Testis (tissue), 2 donors: ENCODE measurements at regions not wholly inside any gene's neighbourhood (a gene's known extent, or its start where the extent isn't known, plus 50 kb on each side); places are given as distances from the start of the nearest gene placed in this dataset.

Source experiments
- DNase-seq: peaks from one replicate; pipeline ENCODE4 v3.0.0-alpha.2; 2019
- H3K27ac ChIP-seq, 2 donors: fragments of 200-600 bp; sonication (generic); one replicate each; pipeline ENCODE4 v1.5.1; 2019
- H3K27me3 ChIP-seq: fragments of 200-600 bp; sonication (generic); one replicate; pipeline ENCODE4 v1.5.1; 2019
- H3K36me3 ChIP-seq: fragments of 200-600 bp; sonication (generic); one replicate; pipeline ENCODE4 v1.5.1; 2017; ENCODE audit warnings: low read depth; ENCODE audit errors: missing control alignments
- H3K4me1 ChIP-seq: fragments of 200-600 bp; sonication (generic); one replicate; pipeline ENCODE4 v1.5.1; 2019
- H3K4me3 ChIP-seq, 2 donors: fragments of 200-600 bp; sonication (generic); one replicate each; pipeline ENCODE4 v1.5.1; 2017 to 2019
- H3K9me3 ChIP-seq: fragments of 200-600 bp; sonication (generic); one replicate; pipeline ENCODE4 v1.5.1; 2017
- POLR2A ChIP-seq: fragments of 450-650 bp; IDR thresholded peaks from one replicate; pipeline ENCODE4 v1.6.1; 2017; ENCODE audit warnings: antibody characterized with exemption, mild to moderate bottlenecking, moderate library complexity
- WGBS, 2 donors: methylation state at CpG; one replicate each; pipeline ENCODE4 v1.1.5; 2018; 5-methylcytosine and 5-hydroxymethylcytosine counted together
- intact Hi-C: fragments of 100-400 bp; cut with DNase I; formaldehyde crosslinking; loops from one replicate; pipeline ENCODE4 v1.15.1; 2023; ENCODE audit warnings: low total_unique reads
- TF ChIP-seq, protein P1 (sequence below), 3 experiments: fragments of 450-650 bp in 2 of 3; fragments of 200-600 bp in 1 of 3; sonication (generic) in 1 of 3; IDR thresholded peaks; one replicate each; pipeline ENCODE4 v1.5.1; 2016 to 2019; ENCODE audit warnings: antibody characterized with exemption in 3 of 3, mild to moderate bottlenecking in 2 of 3, moderate library complexity in 1 of 3

DNA sequence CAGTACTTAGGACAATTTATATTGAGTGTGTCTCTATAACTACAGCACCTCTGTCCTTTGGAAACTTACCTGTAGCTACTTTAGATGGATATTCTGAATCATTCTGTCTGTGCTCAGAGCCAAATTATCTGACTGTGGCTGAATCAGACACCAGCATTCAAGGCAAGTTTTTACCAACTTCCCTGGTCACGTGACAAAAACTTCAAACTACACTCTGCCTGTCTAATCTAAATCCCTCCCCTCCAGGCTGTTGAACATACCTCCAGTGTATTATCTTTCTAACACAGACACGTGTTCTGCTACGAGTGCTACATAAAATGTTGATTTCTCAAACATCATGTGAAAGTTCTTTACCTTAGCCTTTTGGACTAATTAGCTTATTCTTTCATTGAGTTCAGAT is 641.2 kb upstream of the CPEB2 start:
- Histone ChIP-seq H3K27ac (no peak overlapping the region), H3K4me3 (no peak overlapping the region), H3K4me1 (no peaks in the 10 kb centered on the region), H3K36me3 (no peaks in the 10 kb centered on the region), H3K27me3 (no peaks in the 10 kb centered on the region), H3K9me3 (no peaks in the 10 kb centered on the region)
- TF ChIP-seq, protein P1, sequence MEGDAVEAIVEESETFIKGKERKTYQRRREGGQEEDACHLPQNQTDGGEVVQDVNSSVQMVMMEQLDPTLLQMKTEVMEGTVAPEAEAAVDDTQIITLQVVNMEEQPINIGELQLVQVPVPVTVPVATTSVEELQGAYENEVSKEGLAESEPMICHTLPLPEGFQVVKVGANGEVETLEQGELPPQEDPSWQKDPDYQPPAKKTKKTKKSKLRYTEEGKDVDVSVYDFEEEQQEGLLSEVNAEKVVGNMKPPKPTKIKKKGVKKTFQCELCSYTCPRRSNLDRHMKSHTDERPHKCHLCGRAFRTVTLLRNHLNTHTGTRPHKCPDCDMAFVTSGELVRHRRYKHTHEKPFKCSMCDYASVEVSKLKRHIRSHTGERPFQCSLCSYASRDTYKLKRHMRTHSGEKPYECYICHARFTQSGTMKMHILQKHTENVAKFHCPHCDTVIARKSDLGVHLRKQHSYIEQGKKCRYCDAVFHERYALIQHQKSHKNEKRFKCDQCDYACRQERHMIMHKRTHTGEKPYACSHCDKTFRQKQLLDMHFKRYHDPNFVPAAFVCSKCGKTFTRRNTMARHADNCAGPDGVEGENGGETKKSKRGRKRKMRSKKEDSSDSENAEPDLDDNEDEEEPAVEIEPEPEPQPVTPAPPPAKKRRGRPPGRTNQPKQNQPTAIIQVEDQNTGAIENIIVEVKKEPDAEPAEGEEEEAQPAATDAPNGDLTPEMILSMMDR (IDR thresholded peaks at IDR 0.05): no peak
- TF ChIP-seq POLR2A: no peak
- WGBS, 2 donors: 66 to 76% methylated on average over 3 of the region's 3 CpGs
- DNase-seq: no peak
- intact Hi-C loops: no loop called here

DNA sequence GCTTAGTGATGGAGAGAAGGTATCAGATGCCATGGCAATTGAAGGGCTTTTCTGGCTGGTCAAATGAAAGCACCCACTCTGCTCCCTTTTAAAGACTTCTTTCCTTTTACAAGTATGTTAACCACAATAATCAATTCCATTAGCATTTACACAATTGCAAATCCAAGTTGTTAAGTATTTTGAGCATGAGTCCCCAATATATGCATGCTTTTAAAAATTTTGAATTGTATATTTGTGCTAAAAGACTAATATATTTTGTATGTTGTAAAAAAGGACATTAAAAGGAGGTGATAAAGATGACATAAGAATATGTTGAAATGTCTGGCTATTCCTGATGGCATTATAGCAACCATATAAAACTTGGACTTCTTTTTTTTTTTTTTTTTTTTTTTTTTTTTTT is 639.9 kb upstream of the CPEB2 start:
- Histone ChIP-seq H3K4me3 (no peak overlapping the region), H3K4me1 (no peaks in the 10 kb centered on the region), H3K36me3 (no peaks in the 10 kb centered on the region), H3K9me3 (no peaks in the 10 kb centered on the region), H3K27ac (no peak overlapping the region), H3K27me3 (no peaks in the 10 kb centered on the region)
- no peak for DNase-seq
- intact Hi-C loops: no loop called here
- TF ChIP-seq, protein P1 (IDR thresholded peaks at IDR 0.05): no peak
- no peak for TF ChIP-seq POLR2A

DNA sequence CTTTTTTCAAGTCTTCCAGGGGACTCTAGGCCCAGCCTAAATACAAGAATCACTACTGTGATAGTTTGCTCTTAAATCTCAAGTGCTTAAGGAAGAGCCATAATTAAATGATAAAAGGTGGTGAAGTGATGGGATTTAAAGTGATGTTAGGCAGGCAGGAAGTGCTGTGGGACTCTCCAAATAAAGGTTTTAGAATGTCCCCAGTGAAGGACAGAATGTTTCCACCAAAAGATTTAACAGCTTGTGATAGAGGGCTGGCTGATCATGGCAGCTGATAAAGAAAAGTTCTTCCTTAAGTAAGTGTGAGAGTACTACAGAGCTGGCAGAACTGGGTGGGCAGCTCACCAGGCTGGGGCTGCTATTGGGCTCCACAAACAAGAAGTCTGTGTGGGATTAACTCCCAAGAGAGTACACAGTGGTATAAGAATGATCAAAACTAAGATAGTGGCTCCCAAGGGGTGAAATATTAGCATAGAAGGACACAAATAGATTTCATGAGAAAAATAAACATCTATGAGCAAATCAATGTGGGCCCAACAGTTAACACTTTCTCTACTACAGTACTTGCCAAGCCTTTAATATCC is 637.2 kb upstream of the CPEB2 start:
- no peak for DNase-seq

DNA sequence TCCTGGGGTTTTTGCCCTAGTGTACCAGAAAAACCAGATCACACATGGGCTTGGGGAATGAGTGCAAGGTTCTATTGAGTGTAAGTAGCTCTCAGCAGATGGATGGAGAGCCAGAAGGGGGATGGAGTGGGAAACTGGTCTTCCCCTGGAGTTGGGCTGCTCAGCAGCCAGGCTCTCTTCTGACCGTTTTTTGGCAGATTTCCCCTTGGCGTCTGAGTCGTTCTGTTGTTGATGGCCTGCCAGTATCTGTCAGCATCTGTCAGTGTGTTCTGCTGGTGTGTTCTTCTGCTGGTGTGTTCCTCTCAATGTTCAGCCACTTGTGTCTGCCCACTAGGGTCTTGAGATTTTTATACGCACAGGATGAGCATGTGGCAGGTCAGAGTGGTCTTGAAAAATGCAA is 633.9 kb upstream of the CPEB2 start:
- Histone ChIP-seq H3K4me3 (no peak overlapping the region), H3K36me3 (no peaks in the 10 kb centered on the region), H3K27ac (no peak overlapping the region), H3K9me3 (no peaks in the 10 kb centered on the region), H3K27me3 (no peaks in the 10 kb centered on the region), H3K4me1 (no peaks in the 10 kb centered on the region)
- 72 to 83% methylated on average over 4 of the region's 4 CpGs for WGBS, 2 donors
- intact Hi-C loops: no loop called here
- TF ChIP-seq, protein P1 (IDR thresholded peaks at IDR 0.05): no peak
- TF ChIP-seq POLR2A: no peak
- no peak for DNase-seq

More for the DNA sequence above, 637.2 kb upstream of the CPEB2 start:
- TF ChIP-seq POLR2A: no peak
- TF ChIP-seq, protein P1 (IDR thresholded peaks at IDR 0.05): no peak
- Histone ChIP-seq H3K9me3 (no peaks in the 10 kb centered on the region), H3K27ac (no peak overlapping the region), H3K4me1 (no peaks in the 10 kb centered on the region), H3K4me3 (no peak overlapping the region), H3K27me3 (no peaks in the 10 kb centered on the region), H3K36me3 (no peaks in the 10 kb centered on the region)
- intact Hi-C loops: no loop called here

DNA sequence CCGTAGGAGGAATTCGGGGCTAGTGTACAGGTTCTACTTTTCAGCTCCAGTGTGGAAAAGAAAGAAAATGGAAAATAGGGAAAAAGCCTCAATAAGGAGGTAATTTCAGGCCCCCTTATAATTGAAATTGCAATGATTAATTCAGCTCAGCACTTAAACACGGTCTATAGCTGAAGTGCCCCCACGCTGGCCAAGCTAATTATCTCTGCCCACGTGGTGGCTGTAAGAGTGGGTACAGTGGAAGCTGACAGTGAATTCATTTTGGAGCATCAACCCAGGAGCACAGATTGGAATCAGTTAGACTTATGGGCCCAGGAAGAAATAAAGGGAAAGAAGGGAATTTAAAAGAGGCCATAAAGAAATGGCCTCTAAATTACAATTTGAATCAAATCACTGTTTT is 631.1 kb upstream of the CPEB2 start:
- 55 to 66% methylated on average over 5 of the region's 5 CpGs for WGBS, 2 donors
- intact Hi-C loops: no loop called here
- Histone ChIP-seq H3K27me3 (no peaks in the 10 kb centered on the region), H3K27ac (no peak overlapping the region), H3K4me1 (no peaks in the 10 kb centered on the region), H3K9me3 (no peaks in the 10 kb centered on the region), H3K36me3 (no peaks in the 10 kb centered on the region), H3K4me3 (no peak overlapping the region)
- DNase-seq: no peak
- TF ChIP-seq, protein P1 (IDR thresholded peaks at IDR 0.05): no peak
- TF ChIP-seq POLR2A: no peak
